WERI-Rb-1 (cell line): ENCODE measurements at regions not wholly inside any gene's neighbourhood (a gene's known extent, or its start where the extent isn't known, plus 50 kb on each side); places are given as distances from the start of the nearest gene placed in this dataset.

ENCODE experiments used
- DNase-seq: peaks from one replicate; pipeline ENCODE4 v3.0.0-alpha.2; 2020
- H3K27ac ChIP-seq: fragments of 250-450 bp; sonication (Bioruptor Pico); 2 replicates; pipeline ENCODE4 v1.5.1; 2020; ENCODE audit warnings: mild to moderate bottlenecking, moderate library complexity
- H3K27me3 ChIP-seq: fragments of 250-450 bp; sonication (Bioruptor Pico); 2 replicates; pipeline ENCODE4 v1.5.1; 2021; ENCODE audit warnings: mild to moderate bottlenecking, low read depth, moderate library complexity; ENCODE audit not compliant: insufficient read depth, severe bottlenecking
- H3K36me3 ChIP-seq: fragments of 250-450 bp; sonication (Bioruptor Pico); 2 replicates; pipeline ENCODE4 v1.5.1; 2020; ENCODE audit warnings: mild to moderate bottlenecking, moderate library complexity
- H3K4me3 ChIP-seq: 2 replicates; pipeline ENCODE4 v1.5.1; 2011; ENCODE audit warnings: low read depth, mild to moderate bottlenecking, control low read depth, low read length
- H3K9me3 ChIP-seq: fragments of 250-450 bp; sonication (Bioruptor Pico); 2 replicates; pipeline ENCODE4 v1.5.1; 2021; ENCODE audit warnings: mild to moderate bottlenecking, moderate library complexity; ENCODE audit not compliant: severe bottlenecking
- TF ChIP-seq, protein P1 (sequence below): IDR thresholded peaks from 2 replicates; pipeline ENCODE4 v1.5.1; 2011; ENCODE audit warnings: low read depth, mild to moderate bottlenecking, control low read depth, inconsistent platforms, low read length

DNA sequence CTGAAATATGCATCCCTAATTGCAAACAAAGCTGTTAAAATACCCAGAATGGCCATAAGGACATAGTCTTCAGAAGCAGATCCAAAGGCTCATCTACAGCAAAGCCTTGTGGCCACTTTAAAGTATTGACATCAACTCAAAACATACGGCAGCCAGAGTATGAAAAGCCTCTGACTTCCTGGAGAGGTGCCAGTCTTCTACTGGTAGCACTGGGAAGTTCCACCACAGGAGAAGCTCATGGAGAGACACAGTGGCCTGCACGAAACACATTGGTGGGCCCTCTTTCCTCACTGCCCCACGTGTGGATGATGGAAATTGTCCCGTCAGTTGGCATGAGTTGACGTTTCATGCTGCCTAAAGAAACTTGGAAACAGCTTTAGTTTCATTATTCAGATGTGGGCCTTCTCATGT lies 202.6 kb upstream of the HEY2 start:
- no peak for DNase-seq
- H3K36me3 ChIP-seq = no peaks in the 10 kb centered on the region
- no peak overlapping the region for H3K27ac ChIP-seq
- H3K4me3 ChIP-seq = no peak overlapping the region
- H3K9me3 ChIP-seq = no peaks in the 10 kb centered on the region
- H3K27me3 ChIP-seq = no peaks in the 10 kb centered on the region
- TF ChIP-seq, protein P1, sequence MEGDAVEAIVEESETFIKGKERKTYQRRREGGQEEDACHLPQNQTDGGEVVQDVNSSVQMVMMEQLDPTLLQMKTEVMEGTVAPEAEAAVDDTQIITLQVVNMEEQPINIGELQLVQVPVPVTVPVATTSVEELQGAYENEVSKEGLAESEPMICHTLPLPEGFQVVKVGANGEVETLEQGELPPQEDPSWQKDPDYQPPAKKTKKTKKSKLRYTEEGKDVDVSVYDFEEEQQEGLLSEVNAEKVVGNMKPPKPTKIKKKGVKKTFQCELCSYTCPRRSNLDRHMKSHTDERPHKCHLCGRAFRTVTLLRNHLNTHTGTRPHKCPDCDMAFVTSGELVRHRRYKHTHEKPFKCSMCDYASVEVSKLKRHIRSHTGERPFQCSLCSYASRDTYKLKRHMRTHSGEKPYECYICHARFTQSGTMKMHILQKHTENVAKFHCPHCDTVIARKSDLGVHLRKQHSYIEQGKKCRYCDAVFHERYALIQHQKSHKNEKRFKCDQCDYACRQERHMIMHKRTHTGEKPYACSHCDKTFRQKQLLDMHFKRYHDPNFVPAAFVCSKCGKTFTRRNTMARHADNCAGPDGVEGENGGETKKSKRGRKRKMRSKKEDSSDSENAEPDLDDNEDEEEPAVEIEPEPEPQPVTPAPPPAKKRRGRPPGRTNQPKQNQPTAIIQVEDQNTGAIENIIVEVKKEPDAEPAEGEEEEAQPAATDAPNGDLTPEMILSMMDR = no peak

- TF ChIP-seq, protein P1 = no peak
- H3K36me3 ChIP-seq = no peaks in the 10 kb centered on the region
- H3K27ac ChIP-seq = no peak overlapping the region
- no peak for DNase-seq
- H3K27me3 ChIP-seq = no peaks in the 10 kb centered on the region
- no peak overlapping the region for H3K4me3 ChIP-seq
- H3K9me3 ChIP-seq = no peaks in the 10 kb centered on the region
Observed at GRCh38 chr6:125547381-125547780, 202.1 kb upstream of the HEY2 start.

DNA sequence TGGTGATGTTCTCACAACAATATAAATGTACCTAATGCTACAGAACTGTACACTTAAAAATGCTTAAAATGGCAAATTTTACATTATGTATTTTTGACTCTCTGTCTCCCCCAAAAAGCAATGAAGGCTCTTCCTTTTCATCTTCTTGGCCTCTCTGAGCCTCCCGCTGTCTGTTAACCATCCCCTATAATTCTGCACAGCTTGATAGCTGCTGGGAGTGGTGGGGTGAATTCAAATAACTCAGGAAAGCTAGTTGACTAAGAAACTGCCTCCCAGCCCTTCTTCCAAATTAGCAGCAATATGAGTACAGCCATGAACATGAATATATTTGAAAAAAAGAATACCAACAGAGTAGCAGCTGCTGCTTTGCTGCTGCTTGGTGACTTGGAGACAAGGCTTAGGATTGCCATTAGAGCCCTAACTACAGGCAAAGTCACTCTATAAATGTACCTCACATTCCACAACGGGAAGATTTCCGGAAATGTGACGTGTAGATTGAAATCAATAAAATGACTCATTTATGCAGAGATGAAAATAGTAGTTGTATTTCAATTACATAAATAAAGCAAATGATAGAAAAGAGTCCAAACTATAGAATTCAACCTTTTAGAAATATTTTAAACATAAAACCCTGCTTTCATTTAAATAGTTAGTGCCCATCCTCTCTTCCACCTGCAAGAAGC lies 200.1 kb upstream of the HEY2 start:
- TF ChIP-seq, protein P1 = no peak
- no peak overlapping the region for H3K4me3 ChIP-seq
- H3K36me3 ChIP-seq = no peaks in the 10 kb centered on the region
- no peak for DNase-seq
- H3K27ac ChIP-seq = no peak overlapping the region
- H3K9me3 ChIP-seq = no peaks in the 10 kb centered on the region
- H3K27me3 ChIP-seq = no peaks in the 10 kb centered on the region

DNA sequence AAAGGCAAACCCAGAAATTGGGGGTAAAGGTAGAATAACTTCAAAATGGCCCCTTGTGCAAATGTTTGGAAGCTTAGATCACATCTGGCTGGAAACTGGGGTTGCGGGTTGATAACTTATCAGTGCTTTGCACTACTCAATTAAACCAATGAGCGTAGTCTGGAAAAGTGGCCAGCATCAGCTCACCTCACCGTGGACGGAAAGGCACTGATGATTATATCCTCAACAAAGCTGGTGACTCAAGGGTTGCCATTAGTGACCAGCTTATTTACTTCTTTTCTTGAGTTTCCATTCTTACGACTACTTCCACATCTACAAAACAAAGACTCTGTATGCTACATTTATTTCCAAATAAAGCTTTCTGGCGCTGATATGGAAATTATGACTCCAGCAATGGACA lies 198.5 kb upstream of the HEY2 start:
- H3K27me3 ChIP-seq = no peaks in the 10 kb centered on the region
- H3K36me3 ChIP-seq = no peaks in the 10 kb centered on the region
- no peak overlapping the region for H3K27ac ChIP-seq
- H3K9me3 ChIP-seq = no peaks in the 10 kb centered on the region
- no peak overlapping the region for H3K4me3 ChIP-seq
- no peak for DNase-seq
- TF ChIP-seq, protein P1 = no peak

DNA sequence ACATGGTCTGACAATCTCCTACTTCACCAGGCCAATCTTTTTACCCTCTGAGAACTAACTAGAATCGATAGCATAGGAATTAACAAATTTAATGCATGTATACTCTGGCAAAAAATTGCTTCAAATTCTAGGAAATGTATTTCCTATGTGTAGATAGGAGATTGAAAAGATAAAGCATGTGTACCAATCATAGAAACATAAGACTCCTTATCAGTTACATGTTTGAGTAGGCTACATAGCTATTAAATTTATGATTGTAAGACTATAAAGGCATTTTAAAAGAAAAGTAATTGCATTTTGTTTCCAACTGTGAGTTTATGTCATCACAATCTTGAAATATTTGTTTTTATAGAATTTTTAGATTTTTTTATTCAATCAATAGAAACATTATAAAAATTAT lies 196.6 kb upstream of the HEY2 start:
- no peaks in the 10 kb centered on the region for H3K36me3 ChIP-seq
- DNase-seq = no peak
- no peak overlapping the region for H3K27ac ChIP-seq
- TF ChIP-seq, protein P1 = no peak
- H3K4me3 ChIP-seq = no peak overlapping the region
- no peaks in the 10 kb centered on the region for H3K27me3 ChIP-seq
- H3K9me3 ChIP-seq = no peaks in the 10 kb centered on the region

GRCh38 chr6:125554456-125554855 lies 195.0 kb upstream of the HEY2 start:
- no peak for DNase-seq
- Histone ChIP-seq H3K27ac (no peak overlapping the region), H3K4me3 (no peak overlapping the region), H3K27me3 (no peaks in the 10 kb centered on the region), H3K36me3 (no peaks in the 10 kb centered on the region), H3K9me3 (no peaks in the 10 kb centered on the region)
- TF ChIP-seq, protein P1 = no peak
